ENCODE measurements at regions not wholly inside any gene's neighbourhood (a gene's known extent, or its start where the extent isn't known, plus 50 kb on each side); places are given as distances from the start of the nearest gene placed in this dataset.

DNA sequence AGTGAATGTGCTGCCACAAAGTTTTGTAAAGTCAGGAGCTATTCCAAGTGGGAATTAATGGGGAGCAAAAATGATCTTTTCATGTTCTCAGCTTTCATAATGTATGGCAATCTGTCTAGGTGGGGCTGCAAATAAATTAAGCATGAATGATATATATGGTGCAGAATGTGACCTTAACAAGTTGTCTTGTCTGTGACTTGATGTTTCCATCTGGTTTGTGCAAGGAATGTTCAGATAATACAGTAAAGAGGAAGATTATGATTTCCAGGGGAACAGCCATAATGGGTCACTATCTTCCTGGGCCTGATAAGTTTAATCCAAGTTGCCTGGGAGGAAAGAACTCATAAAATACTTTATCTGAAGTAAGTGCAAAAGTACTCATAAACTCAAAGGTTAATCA, 1815.8 kb upstream of the FLRT2 start:
- no peak for TF ChIP-seq PHF8 (IDR thresholded peaks at IDR 0.05; ENCODE audit: borderline replicate concordance, low read depth)
- TF ChIP-seq, protein P1, sequence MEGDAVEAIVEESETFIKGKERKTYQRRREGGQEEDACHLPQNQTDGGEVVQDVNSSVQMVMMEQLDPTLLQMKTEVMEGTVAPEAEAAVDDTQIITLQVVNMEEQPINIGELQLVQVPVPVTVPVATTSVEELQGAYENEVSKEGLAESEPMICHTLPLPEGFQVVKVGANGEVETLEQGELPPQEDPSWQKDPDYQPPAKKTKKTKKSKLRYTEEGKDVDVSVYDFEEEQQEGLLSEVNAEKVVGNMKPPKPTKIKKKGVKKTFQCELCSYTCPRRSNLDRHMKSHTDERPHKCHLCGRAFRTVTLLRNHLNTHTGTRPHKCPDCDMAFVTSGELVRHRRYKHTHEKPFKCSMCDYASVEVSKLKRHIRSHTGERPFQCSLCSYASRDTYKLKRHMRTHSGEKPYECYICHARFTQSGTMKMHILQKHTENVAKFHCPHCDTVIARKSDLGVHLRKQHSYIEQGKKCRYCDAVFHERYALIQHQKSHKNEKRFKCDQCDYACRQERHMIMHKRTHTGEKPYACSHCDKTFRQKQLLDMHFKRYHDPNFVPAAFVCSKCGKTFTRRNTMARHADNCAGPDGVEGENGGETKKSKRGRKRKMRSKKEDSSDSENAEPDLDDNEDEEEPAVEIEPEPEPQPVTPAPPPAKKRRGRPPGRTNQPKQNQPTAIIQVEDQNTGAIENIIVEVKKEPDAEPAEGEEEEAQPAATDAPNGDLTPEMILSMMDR (IDR thresholded peaks at IDR 0.05) = no peak
- no peak for TF ChIP-seq RCOR1 (IDR thresholded peaks at IDR 0.05; ENCODE audit: low read depth, low read length)
- TF ChIP-seq REST (IDR thresholded peaks at IDR 0.05) = no peak
- no peak for TF ChIP-seq POLR2A (IDR thresholded peaks at IDR 0.05; ENCODE audit: low read length)
- TF ChIP-seq NR3C1 (IDR thresholded peaks at IDR 0.05) = no peak
- no peak for TF ChIP-seq ZFP36 (IDR thresholded peaks at IDR 0.05; ENCODE audit: borderline replicate concordance, partially characterized antibody)
